ENCODE measurements at regions not wholly inside any gene's neighbourhood (a gene's known extent, or its start where the extent isn't known, plus 50 kb on each side); places are given as distances from the start of the nearest gene placed in this dataset.
A peak's percentile ranks its signal among the peaks of the same experiment; 100 is the strongest.

DNA sequence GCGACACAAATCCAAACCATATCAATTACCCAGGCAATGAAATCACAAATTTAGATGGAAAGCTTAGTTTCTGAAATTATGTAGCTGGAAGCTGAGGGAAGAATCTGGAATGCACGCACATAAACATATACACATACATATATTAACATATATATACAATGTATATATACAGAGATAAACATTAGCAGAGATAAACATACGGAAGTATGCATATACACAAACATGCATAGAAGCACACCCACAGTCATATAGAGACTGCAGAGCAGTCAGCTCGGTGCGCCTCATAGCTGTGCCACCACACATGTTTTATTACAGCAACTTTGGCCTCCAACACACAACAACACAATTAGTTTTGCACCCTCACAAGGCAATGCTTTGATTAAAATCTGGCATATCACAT, 288.1 kb downstream of the TEX29 start:
- Histone ChIP-seq H3K27me3 (peaks cover 0 to 9% (median 0%) of the 10 kb centered on the region in 3 donors), H3K4me1 (no peaks in the 10 kb centered on the region), H3K4me3 (no peak overlapping the region), H3K9me3 (no peaks in the 10 kb centered on the region), H3K36me3 (no peaks in the 10 kb centered on the region), H3K27ac (no peak overlapping the region)
- DNase-seq: peak; percentile 4
- WGBS, 2 donors: 81 to 88% methylated on average over 5 of the region's 5 CpGs
- TF ChIP-seq POLR2AphosphoS5 (IDR thresholded peaks at IDR 0.05) (no peak), EP300 (IDR thresholded peaks at IDR 0.05) (no peak), POLR2A (IDR thresholded peaks at IDR 0.05) (no peak)
- TF ChIP-seq, protein P1, sequence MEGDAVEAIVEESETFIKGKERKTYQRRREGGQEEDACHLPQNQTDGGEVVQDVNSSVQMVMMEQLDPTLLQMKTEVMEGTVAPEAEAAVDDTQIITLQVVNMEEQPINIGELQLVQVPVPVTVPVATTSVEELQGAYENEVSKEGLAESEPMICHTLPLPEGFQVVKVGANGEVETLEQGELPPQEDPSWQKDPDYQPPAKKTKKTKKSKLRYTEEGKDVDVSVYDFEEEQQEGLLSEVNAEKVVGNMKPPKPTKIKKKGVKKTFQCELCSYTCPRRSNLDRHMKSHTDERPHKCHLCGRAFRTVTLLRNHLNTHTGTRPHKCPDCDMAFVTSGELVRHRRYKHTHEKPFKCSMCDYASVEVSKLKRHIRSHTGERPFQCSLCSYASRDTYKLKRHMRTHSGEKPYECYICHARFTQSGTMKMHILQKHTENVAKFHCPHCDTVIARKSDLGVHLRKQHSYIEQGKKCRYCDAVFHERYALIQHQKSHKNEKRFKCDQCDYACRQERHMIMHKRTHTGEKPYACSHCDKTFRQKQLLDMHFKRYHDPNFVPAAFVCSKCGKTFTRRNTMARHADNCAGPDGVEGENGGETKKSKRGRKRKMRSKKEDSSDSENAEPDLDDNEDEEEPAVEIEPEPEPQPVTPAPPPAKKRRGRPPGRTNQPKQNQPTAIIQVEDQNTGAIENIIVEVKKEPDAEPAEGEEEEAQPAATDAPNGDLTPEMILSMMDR (IDR thresholded peaks at IDR 0.05): no peak
- intact Hi-C loops (cut with DNase I): no loop called here

- WGBS, 2 donors: 90 to 93% methylated on average over 9 of the region's 9 CpGs
- no peak overlapping the region for H3K4me3 ChIP-seq
- no peak overlapping the region for H3K27ac ChIP-seq
- peak; percentile 28 for DNase-seq
- intact Hi-C loops (cut with DNase I): no loop called here
- peaks cover 0 to 9% (median 0%) of the 10 kb centered on the region in 3 donors for H3K27me3 ChIP-seq
- H3K36me3 ChIP-seq: no peaks in the 10 kb centered on the region
- TF ChIP-seq EP300 (IDR thresholded peaks at IDR 0.05): no peak
- TF ChIP-seq POLR2AphosphoS5 (IDR thresholded peaks at IDR 0.05): no peak
- TF ChIP-seq, protein P1 (IDR thresholded peaks at IDR 0.05): no peak
- TF ChIP-seq POLR2A (IDR thresholded peaks at IDR 0.05): no peak
- H3K9me3 ChIP-seq: no peaks in the 10 kb centered on the region
- H3K4me1 ChIP-seq: no peaks in the 10 kb centered on the region
These were observed 289.2 kb downstream of the TEX29 start for GRCh38 chr13:111609631-111610030.

DNA sequence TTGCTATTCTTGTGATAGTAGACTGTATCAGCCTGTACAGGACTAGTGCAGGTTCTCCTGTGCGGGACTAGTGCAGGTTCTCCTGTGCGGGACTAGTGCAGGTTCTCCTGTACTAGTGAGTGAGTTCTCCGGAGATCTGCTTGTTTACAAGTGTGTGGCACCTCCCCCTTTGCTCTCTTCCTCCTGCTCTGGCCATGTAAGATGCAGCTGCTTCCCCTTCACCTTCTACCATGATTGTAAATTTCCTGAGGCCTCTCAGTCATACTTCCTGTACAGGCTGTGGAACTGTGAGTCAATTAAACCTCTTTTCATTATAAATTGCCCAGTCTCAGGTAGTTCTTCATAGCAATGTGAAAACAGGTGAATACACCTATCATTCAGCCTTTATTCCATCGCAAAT, 289.6 kb downstream of the TEX29 start:
- no peak for DNase-seq
- Histone ChIP-seq H3K9me3 (no peaks in the 10 kb centered on the region), H3K27ac (no peak overlapping the region), H3K4me1 (no peaks in the 10 kb centered on the region), H3K4me3 (no peak overlapping the region), H3K36me3 (no peaks in the 10 kb centered on the region), H3K27me3 (peaks cover 0 to 9% (median 0%) of the 10 kb centered on the region in 3 donors)
- 53 to 60% methylated on average over 4 of the region's 4 CpGs for WGBS, 2 donors
- TF ChIP-seq EP300 (IDR thresholded peaks at IDR 0.05) (no peak), POLR2AphosphoS5 (IDR thresholded peaks at IDR 0.05) (no peak), POLR2A (IDR thresholded peaks at IDR 0.05) (no peak)
- TF ChIP-seq, protein P1 (IDR thresholded peaks at IDR 0.05): no peak
- intact Hi-C loops (cut with DNase I): no loop called here

DNA sequence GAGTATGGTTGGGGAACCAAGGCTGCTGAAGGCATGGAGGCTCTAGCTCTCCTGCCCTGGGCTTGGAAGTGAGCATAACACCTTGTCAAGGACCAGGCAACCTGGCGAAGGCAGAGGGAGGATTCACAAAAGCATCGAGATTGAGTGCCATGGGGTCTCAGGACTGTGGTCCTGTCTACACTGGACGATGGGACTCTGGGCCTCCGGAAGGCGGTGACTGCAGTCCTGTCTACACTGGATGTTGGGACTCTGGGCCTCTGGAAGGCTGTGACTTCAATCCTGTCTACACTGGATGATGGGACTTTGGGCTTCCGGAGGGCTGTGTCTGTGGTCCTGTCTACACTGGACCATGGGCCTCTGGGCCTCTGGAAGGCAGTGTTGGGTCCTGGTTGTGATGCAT, 290.4 kb downstream of the TEX29 start:
- 70 to 81% methylated on average over 6 of the region's 6 CpGs for WGBS, 2 donors
- intact Hi-C loops (cut with DNase I): no loop called here
- DNase-seq: no peak

More for the DNA sequence above, 290.4 kb downstream of the TEX29 start:
- H3K27ac ChIP-seq: no peak overlapping the region
- H3K36me3 ChIP-seq: no peaks in the 10 kb centered on the region
- no peak overlapping the region for H3K4me3 ChIP-seq
- H3K9me3 ChIP-seq: no peaks in the 10 kb centered on the region
- TF ChIP-seq, protein P1 (IDR thresholded peaks at IDR 0.05): no peak
- TF ChIP-seq POLR2AphosphoS5 (IDR thresholded peaks at IDR 0.05) (no peak), POLR2A (IDR thresholded peaks at IDR 0.05) (no peak), EP300 (IDR thresholded peaks at IDR 0.05) (no peak)
- peaks cover 0 to 12% (median 0%) of the 10 kb centered on the region in 3 donors for H3K27me3 ChIP-seq
- no peaks in the 10 kb centered on the region for H3K4me1 ChIP-seq

Data from sigmoid colon (tissue), 6 donors.